NB4 (cell line): ENCODE measurements at regions not wholly inside any gene's neighbourhood (a gene's known extent, or its start where the extent isn't known, plus 50 kb on each side); places are given as distances from the start of the nearest gene placed in this dataset.

Experiments
- DNase-seq: peaks from one replicate; pipeline ENCODE4 v3.0.0; 2010; ENCODE audit warnings: low read depth
- H3K4me3 ChIP-seq: one replicate; pipeline ENCODE4 v1.5.1; 2011; ENCODE audit warnings: mild to moderate bottlenecking, low read depth, low read length, moderate library complexity
- CTCF ChIP-seq: IDR thresholded peaks from one replicate; pipeline ENCODE4 v1.5.1; 2012; ENCODE audit warnings: low read depth, low read length
- MAX ChIP-seq: IDR thresholded peaks from 2 replicates; pipeline ENCODE4 v1.6.1; 2011; ENCODE audit warnings: low read depth, low read length
- MYC ChIP-seq: IDR thresholded peaks from 2 replicates; pipeline ENCODE4 v1.6.1; 2011; ENCODE audit warnings: low read depth, low read length
- POLR2A ChIP-seq: IDR thresholded peaks from 2 replicates; pipeline ENCODE4 v1.6.1; 2011; ENCODE audit warnings: mild to moderate bottlenecking; ENCODE audit not compliant: insufficient read length; ENCODE audit errors: extremely low read depth

- DNase-seq = no peak
- TF ChIP-seq MAX = no peak
- no peak overlapping the region for H3K4me3 ChIP-seq
Observed at GRCh38 chr2:220417503-220417902, 790.1 kb downstream of the SLC4A3 start.

- DNase-seq = no peak
- TF ChIP-seq CTCF = no peak
- no peak for TF ChIP-seq POLR2A
- no peak for TF ChIP-seq MYC
- no peak for TF ChIP-seq MAX
- no peak overlapping the region for H3K4me3 ChIP-seq
Observed at GRCh38 chr2:220419647-220420046, 792.2 kb downstream of the SLC4A3 start.

GRCh38 chr2:220420820-220421219 lies 793.4 kb downstream of the SLC4A3 start:
- no peak for DNase-seq
- no peak overlapping the region for H3K4me3 ChIP-seq
- TF ChIP-seq POLR2A (no peak), CTCF (no peak), MAX (no peak), MYC (no peak)

- no peak overlapping the region for H3K4me3 ChIP-seq
- DNase-seq = no peak
- TF ChIP-seq POLR2A (no peak), MAX (no peak), MYC (no peak), CTCF (no peak)
Observed at GRCh38 chr2:220422676-220423075, 795.2 kb downstream of the SLC4A3 start.

GRCh38 chr2:220424561-220424960 lies 797.1 kb downstream of the SLC4A3 start:
- no peak for DNase-seq
- no peak for TF ChIP-seq MYC
- no peak for TF ChIP-seq CTCF
- no peak for TF ChIP-seq POLR2A
- no peak for TF ChIP-seq MAX
- H3K4me3 ChIP-seq = no peak overlapping the region

- no peak for TF ChIP-seq CTCF
- DNase-seq = no peak
- H3K4me3 ChIP-seq = no peak overlapping the region
Observed at GRCh38 chr2:220432645-220433044, 805.2 kb downstream of the SLC4A3 start.

GRCh38 chr2:220433131-220433530 lies 805.7 kb downstream of the SLC4A3 start:
- TF ChIP-seq POLR2A = no peak
- no peak for TF ChIP-seq CTCF
- TF ChIP-seq MAX = no peak
- TF ChIP-seq MYC = no peak
- DNase-seq = no peak

More at GRCh38 chr2:220433131-220433530, 805.7 kb downstream of the SLC4A3 start:
- no peak overlapping the region for H3K4me3 ChIP-seq
